B cell (primary cell): ENCODE measurements at regions not wholly inside any gene's neighbourhood (a gene's known extent, or its start where the extent isn't known, plus 50 kb on each side); places are given as distances from the start of the nearest gene placed in this dataset.

Experiments used
- ATAC-seq: fragments of 200-7000 bp; cut with Tn5 transposase; one replicate; pipeline ENCODE4 v1.10.0; 2021; ENCODE audit warnings: low read depth, mild to moderate bottlenecking, moderate number of reproducible peaks, moderate library complexity
- CTCF ChIA-PET: fragments of 350-600 bp; sonication (Branson Sonifier 250); formaldehyde crosslinking; loops from one replicate; lab custom pipeline; 2021; ENCODE audit warnings: antibody characterized with exemption, inconsistent platforms; lab: Charles Lee
- POLR2A ChIA-PET: fragments of 350-600 bp; sonication (Branson Sonifier 250); formaldehyde crosslinking; loops from one replicate; lab custom pipeline; 2021; ENCODE audit warnings: antibody characterized with exemption; lab: Charles Lee
- DNase-seq: peaks from one replicate; pipeline ENCODE4 v3.0.0; 2013
- H2AFZ ChIP-seq: 2 replicates; pipeline ENCODE4 v1.6.1; 2012; ENCODE audit warnings: mild to moderate bottlenecking, low read depth, low read length; ENCODE audit not compliant: insufficient read depth, poor library complexity, severe bottlenecking
- H3K27ac ChIP-seq, 2 donors: 1 replicate in 1 of 2; 2 replicates in 1 of 2; pipeline ENCODE4 v1.5.1; 2012 to 2013; ENCODE audit warnings: low read length in 2 of 2, mild to moderate bottlenecking in 2 of 2, moderate library complexity in 1 of 2
- H3K27me3 ChIP-seq, 4 experiments: fragments of 200-600 bp in 1 of 4; sonication (generic) in 1 of 4; replicated peaks in 1 of 4; 1 replicate in 2 of 4; 2 replicates in 2 of 4; pipeline versions ENCODE4 v1.6.1 to v1.7.0; 2013 to 2016; ENCODE audit warnings: low read length in 3 of 4, mild to moderate bottlenecking in 2 of 4, mixed read lengths in 1 of 4, moderate library complexity in 1 of 4; ENCODE audit not compliant: insufficient read depth in 4 of 4, control insufficient read depth in 3 of 4; ENCODE audit errors: control extremely low read depth in 1 of 4
- H3K36me3 ChIP-seq, 2 experiments: replicated peaks in 1 of 2; 1 replicate in 1 of 2; 2 replicates in 1 of 2; pipeline versions ENCODE4 v1.6.1 to v1.7.1; 2013; ENCODE audit warnings: low read length in 1 of 2; ENCODE audit not compliant: insufficient read depth in 2 of 2, control insufficient read depth in 1 of 2; ENCODE audit errors: control extremely low read depth in 1 of 2, extremely low read depth in 1 of 2
- H3K4me1 ChIP-seq, 2 donors: fragments of 200-600 bp in 1 of 2; sonication (generic) in 1 of 2; 1 replicate in 1 of 2; 2 replicates in 1 of 2; pipeline versions ENCODE4 v1.5.1 to v1.6.1; 2013 to 2017; ENCODE audit warnings: low read length in 2 of 2; ENCODE audit not compliant: control insufficient read depth in 2 of 2, insufficient read depth in 2 of 2
- H3K4me2 ChIP-seq: replicated peaks from 2 replicates; pipeline ENCODE3; 2012; ENCODE audit warnings: mild to moderate bottlenecking, low read depth, low read length; ENCODE audit not compliant: poor library complexity, severe bottlenecking
- H3K4me3 ChIP-seq, 5 experiments: fragments of 200-600 bp in 1 of 5; sonication (generic) in 1 of 5; 1 replicate in 3 of 5; 2 replicates in 2 of 5; pipeline versions ENCODE4 v1.5.1 to v1.7.0; 2011 to 2016; ENCODE audit warnings: low read length in 4 of 5, mild to moderate bottlenecking in 4 of 5, low read depth in 2 of 5, control low read depth in 1 of 5, moderate library complexity in 1 of 5; ENCODE audit not compliant: insufficient read depth in 1 of 5; ENCODE audit errors: control extremely low read depth in 1 of 5, extremely low read depth in 1 of 5
- H3K79me2 ChIP-seq: fragments of 200-600 bp; sonication (generic); one replicate; pipeline ENCODE4 v1.6.0; 2016; ENCODE audit warnings: low read length; ENCODE audit not compliant: control insufficient read depth, insufficient read depth
- H3K9ac ChIP-seq: fragments of 200-600 bp; sonication (generic); 2 replicates; pipeline ENCODE4 v1.6.1; 2017; ENCODE audit warnings: mild to moderate bottlenecking, low read length, moderate library complexity
- H3K9me3 ChIP-seq, 3 donors: one replicate each; pipeline versions ENCODE4 v1.6.1 to v1.7.1; 2013; ENCODE audit warnings: low read length in 2 of 3; ENCODE audit not compliant: control insufficient read depth in 2 of 3, insufficient read depth in 1 of 3; ENCODE audit errors: control extremely low read depth in 1 of 3
- H4K20me1 ChIP-seq: 2 replicates; pipeline ENCODE4 v1.6.0; 2012; ENCODE audit warnings: mild to moderate bottlenecking, low read length; ENCODE audit not compliant: insufficient read depth, control insufficient read depth, poor library complexity, severe bottlenecking
- H3K27ac Mint-ChIP-seq: one replicate; pipeline ENCODE4 v1.8.0; 2021; ENCODE audit warnings: mixed read lengths
- H3K27me3 Mint-ChIP-seq: one replicate; pipeline ENCODE4 v1.8.0; 2021; ENCODE audit warnings: mixed read lengths
- H3K4me1 Mint-ChIP-seq: one replicate; pipeline ENCODE4 v1.8.0; 2021; ENCODE audit warnings: mixed read lengths
- H3K4me3 Mint-ChIP-seq: one replicate; pipeline ENCODE4 v1.8.0; 2021; ENCODE audit warnings: mixed read lengths
- H3K9me3 Mint-ChIP-seq: one replicate; pipeline ENCODE4 v1.8.0; 2022; ENCODE audit warnings: mixed read lengths; ENCODE audit not compliant: insufficient read depth
- CTCF ChIP-seq: fragments of 200-600 bp; IDR thresholded peaks from one replicate; pipeline ENCODE4 v1.8.0; 2022; ENCODE audit warnings: antibody characterized with exemption, mild to moderate bottlenecking
- WGBS: methylation state at CpG from one replicate; pipeline ENCODE4 v1.1.5; 2013; ENCODE audit warnings: missing lambda C conversion rate; ENCODE audit not compliant: insufficient coverage; 5-methylcytosine and 5-hydroxymethylcytosine counted together
- intact Hi-C: fragments of 100-400 bp; cut with micrococcal nuclease; formaldehyde crosslinking; loops from one replicate; pipeline ENCODE4 v1.10.0; 2022

GRCh38 chr9:79341561-79341960 is 230.2 kb upstream of the TLE4 start:
- H3K27me3 ChIP-seq: no peaks in the 10 kb centered on the region
- H3K4me2 ChIP-seq: no peak overlapping the region
- no peak overlapping the region for H3K4me3 Mint-ChIP-seq
- H3K4me3 ChIP-seq: no peak overlapping the region
- TF ChIP-seq CTCF: no peak
- no peaks in the 10 kb centered on the region for H4K20me1 ChIP-seq
- no peaks in the 10 kb centered on the region for H3K4me1 Mint-ChIP-seq
- POLR2A ChIA-PET: no interaction called here
- ATAC-seq (no peak), DNase-seq (no peak)
- WGBS: 97% methylated on average over 5 of the region's 6 CpGs
- intact Hi-C loops: no loop called here
- no peaks in the 10 kb centered on the region for H3K4me1 ChIP-seq
- no peaks in the 10 kb centered on the region for H3K79me2 ChIP-seq
- H3K9ac ChIP-seq: no peak overlapping the region
- H3K27ac Mint-ChIP-seq: no peak overlapping the region
- H3K27me3 Mint-ChIP-seq: peaks cover 3% of the 10 kb centered on the region
- H3K36me3 ChIP-seq: no peaks in the 10 kb centered on the region
- H2AFZ ChIP-seq: no peak overlapping the region
- CTCF ChIA-PET: interaction anchor here (0.7 kb wide), 1 partner anchor 18 kb away, joined by 3 read pairs; no protein-coding TSS in a partner anchor
- no peak overlapping the region for H3K27ac ChIP-seq
- peaks cover 0 to 5% (median 0%) of the 10 kb centered on the region in 3 donors for H3K9me3 ChIP-seq
- peaks cover 2% of the 10 kb centered on the region for H3K9me3 Mint-ChIP-seq

GRCh38 chr9:79346350-79347020 is 225.3 kb upstream of the TLE4 start:
- no peak for ATAC-seq
- no peak for TF ChIP-seq CTCF
- H3K9ac ChIP-seq: no peak overlapping the region
- Mint-ChIP-seq H3K4me1 (no peaks in the 10 kb centered on the region), H3K4me3 (no peak overlapping the region), H3K27me3 (no peaks in the 10 kb centered on the region), H3K9me3 (no peaks in the 10 kb centered on the region), H3K27ac (no peak overlapping the region)
- ChIA-PET CTCF (no interaction called here), POLR2A (no interaction called here)
- H3K27ac ChIP-seq: no peak overlapping the region
- intact Hi-C loops: no loop called here
- no peak overlapping the region for H3K4me2 ChIP-seq
- H3K4me3 ChIP-seq: no peak overlapping the region
- DNase-seq: no peak
- WGBS: 38% methylated on average over 2 of the region's 3 CpGs
- H3K9me3 ChIP-seq: no peaks in the 10 kb centered on the region
- no peaks in the 10 kb centered on the region for H4K20me1 ChIP-seq
- H3K27me3 ChIP-seq: no peaks in the 10 kb centered on the region
- no peak overlapping the region for H2AFZ ChIP-seq
- no peaks in the 10 kb centered on the region for H3K36me3 ChIP-seq
- H3K79me2 ChIP-seq: no peaks in the 10 kb centered on the region
- H3K4me1 ChIP-seq: no peaks in the 10 kb centered on the region
